Endothelial cell of umbilical vein (primary cell): ENCODE measurements at regions not wholly inside any gene's neighbourhood (a gene's known extent, or its start where the extent isn't known, plus 50 kb on each side); places are given as distances from the start of the nearest gene placed in this dataset.

Experiments
- BruUV-seq: library from RNA; stranded (reverse); fragments of 400-500 nt; replicated peaks from 2 replicates; lab custom pipeline; 2021; lab: Mats Ljungman, UMichigan
- CTCF ChIA-PET: fragments of 300-600, 350-600 bp; sonication (Branson Sonifier 250); formaldehyde crosslinking; loops from one replicate; lab custom pipeline; 2021; ENCODE audit warnings: antibody characterized with exemption, inconsistent platforms; lab: Charles Lee
- POLR2A ChIA-PET: fragments of 300-600, 350-600 bp; sonication (Branson Sonifier 250); formaldehyde crosslinking; loops from one replicate; lab custom pipeline; 2021; ENCODE audit warnings: antibody characterized with exemption, inconsistent platforms; lab: Charles Lee
- DNase-seq: peaks from one replicate; pipeline ENCODE4 v3.0.0-alpha.2; 2011; ENCODE audit warnings: low read depth, low spot score
- FAIRE-seq: peaks from 2 replicates; lab custom pipeline; 2011; peaks lifted over from hg19 to GRCh38; lab: Jason Lieb, UNC
- H2AFZ ChIP-seq: 2 replicates; pipeline ENCODE4 v1.6.0; 2012; ENCODE audit warnings: low read depth, low read length, control low read depth, inconsistent platforms
- H3K27ac ChIP-seq: 2 replicates; pipeline ENCODE4 v1.5.1; 2011; ENCODE audit warnings: low read depth, mild to moderate bottlenecking, control low read depth, low read length, moderate library complexity; ENCODE audit not compliant: insufficient read depth
- H3K27me3 ChIP-seq, 2 experiments: 2 replicates each; pipeline versions ENCODE4 v1.6.0 to v1.6.1; 2011; ENCODE audit warnings: low read length in 2 of 2, mixed read lengths in 1 of 2; ENCODE audit not compliant: control insufficient read depth in 2 of 2, insufficient read depth in 2 of 2
- H3K36me3 ChIP-seq, 2 experiments: 2 replicates in 1 of 2; 3 replicates in 1 of 2; pipeline ENCODE4 v1.5.1; 2011; ENCODE audit warnings: low read length in 2 of 2, mild to moderate bottlenecking in 1 of 2, moderate library complexity in 1 of 2; ENCODE audit not compliant: control insufficient read depth in 2 of 2, insufficient read depth in 2 of 2; ENCODE audit errors: extremely low read depth in 1 of 2
- H3K4me1 ChIP-seq: 3 replicates; pipeline ENCODE4 v1.5.1; 2011; ENCODE audit warnings: mild to moderate bottlenecking, low read length; ENCODE audit not compliant: control insufficient read depth, insufficient read depth; ENCODE audit errors: extremely low read depth
- H3K4me2 ChIP-seq: 2 replicates; pipeline ENCODE4 v1.6.1; 2011; ENCODE audit warnings: low read length, control low read depth, mixed read lengths; ENCODE audit not compliant: insufficient read depth
- H3K4me3 ChIP-seq, 3 experiments: fragments of 200-600 bp in 1 of 3; sonication (generic), shearing (Covaris generic) in 1 of 3; replicated peaks in 1 of 3; 2 replicates each; pipeline ENCODE4 v1.5.1; 2011 to 2016; ENCODE audit warnings: control low read depth in 3 of 3, low read length in 3 of 3, mild to moderate bottlenecking in 2 of 3, inconsistent platforms in 1 of 3, low read depth in 1 of 3, moderate library complexity in 1 of 3; ENCODE audit not compliant: insufficient read depth in 1 of 3
- H3K79me2 ChIP-seq: 2 replicates; pipeline ENCODE4 v1.6.0; 2012; ENCODE audit warnings: low read length, inconsistent platforms; ENCODE audit not compliant: control insufficient read depth, insufficient read depth
- H3K9ac ChIP-seq: replicated peaks from 2 replicates; pipeline ENCODE3; 2011; ENCODE audit warnings: low read length, control low read depth; ENCODE audit not compliant: insufficient read depth; ENCODE audit errors: extremely low read depth
- H3K9me1 ChIP-seq: replicated peaks from 3 replicates; pipeline ENCODE4 v1.6.0; 2011; ENCODE audit warnings: mild to moderate bottlenecking, low read length; ENCODE audit not compliant: control insufficient read depth, insufficient read depth; ENCODE audit errors: extremely low read depth
- H3K9me3 ChIP-seq: replicated peaks from 2 replicates; pipeline ENCODE4 v1.5.1; 2012; ENCODE audit warnings: low read length, inconsistent platforms; ENCODE audit not compliant: control insufficient read depth, insufficient read depth
- H4K20me1 ChIP-seq: replicated peaks from 2 replicates; pipeline ENCODE3; 2011; ENCODE audit warnings: mild to moderate bottlenecking, low read length; ENCODE audit not compliant: control insufficient read depth, insufficient read depth; ENCODE audit errors: extremely low read depth
- CTCF ChIP-seq, 2 donors: IDR thresholded peaks; 1 replicate in 1 of 2; 2 replicates in 1 of 2; pipeline ENCODE4 v1.5.1; 2011; ENCODE audit warnings: low read length in 2 of 2, mild to moderate bottlenecking in 2 of 2, moderate library complexity in 2 of 2, control low read depth in 1 of 2, inconsistent platforms in 1 of 2, low read depth in 1 of 2; ENCODE audit not compliant: insufficient read depth in 1 of 2; ENCODE audit errors: extremely low read depth in 1 of 2
- EZH2 ChIP-seq: IDR thresholded peaks from 2 replicates; pipeline ENCODE4 v1.6.1; 2012; ENCODE audit warnings: borderline replicate concordance, low read depth, mild to moderate bottlenecking, moderate library complexity, low read length, inconsistent platforms; ENCODE audit not compliant: severe bottlenecking
- FOS ChIP-seq: IDR thresholded peaks from 2 replicates; pipeline ENCODE4 v1.6.1; 2011; ENCODE audit warnings: mild to moderate bottlenecking, low read length, moderate library complexity, borderline replicate concordance; ENCODE audit not compliant: insufficient read depth
- GATA2 ChIP-seq: IDR thresholded peaks from 2 replicates; pipeline ENCODE4 v1.7.0; 2011; ENCODE audit warnings: low read depth, mild to moderate bottlenecking, moderate library complexity, mixed read lengths, low read length; ENCODE audit not compliant: insufficient read length, insufficient read depth
- JUN ChIP-seq: IDR thresholded peaks from 2 replicates; pipeline ENCODE4 v1.6.1; 2011; ENCODE audit warnings: borderline replicate concordance, low read depth; ENCODE audit not compliant: insufficient read length, insufficient read depth
- MYC ChIP-seq: IDR thresholded peaks from one replicate; pipeline ENCODE4 v1.6.1; 2011; ENCODE audit warnings: mild to moderate bottlenecking, low read depth, low read length
- POLR2A ChIP-seq: IDR thresholded peaks from 2 replicates; pipeline ENCODE4 v1.6.1; 2012; ENCODE audit warnings: low read depth, mild to moderate bottlenecking, control low read depth, low read length
- POLR2AphosphoS5 ChIP-seq: IDR thresholded peaks from 2 replicates; pipeline ENCODE4 v1.6.1; 2012; ENCODE audit warnings: low read depth, mild to moderate bottlenecking, control low read depth, low read length, moderate library complexity; ENCODE audit not compliant: insufficient read depth
- dilution Hi-C: fragments of 300-500 bp; cut with MboI; formaldehyde crosslinking; loops from one replicate; pipeline ENCODE4 v1.15.0; 2019; ENCODE audit warnings: low sequenced_read_pairs; ENCODE audit not compliant: extremely low pct_ligation_motif_present
- intact Hi-C: fragments of 100-400 bp; cut with micrococcal nuclease; formaldehyde crosslinking; loops from one replicate; pipeline ENCODE4 v1.10.0; 2022
- TF ChIP-seq, protein P1 (sequence below): IDR thresholded peaks from 2 replicates; pipeline ENCODE4 v1.6.1; 2011; ENCODE audit not compliant: insufficient read depth, insufficient read length

GRCh38 chr4:163806653-163807052, 312.2 kb downstream of the TMA16 start:
- DNase-seq: no peak
- CTCF ChIA-PET: no interaction called here
- no peaks in the 10 kb centered on the region for H3K27me3 ChIP-seq
- dilution Hi-C loops (no loop called here), intact Hi-C loops (no loop called here)
- H3K9me1 ChIP-seq: no peaks in the 10 kb centered on the region
- H3K9me3 ChIP-seq: no peaks in the 10 kb centered on the region
- FAIRE-seq: no peak
- H3K4me2 ChIP-seq: no peak overlapping the region
- H3K4me3 ChIP-seq: no peak overlapping the region
- no TSS peak for BruUV-seq
- no peak overlapping the region for H3K27ac ChIP-seq
- H3K9ac ChIP-seq: no peak overlapping the region
- H3K4me1 ChIP-seq: no peaks in the 10 kb centered on the region
- H3K36me3 ChIP-seq: no peaks in the 10 kb centered on the region
- POLR2A ChIA-PET: no interaction called here
- TF ChIP-seq, protein P1, sequence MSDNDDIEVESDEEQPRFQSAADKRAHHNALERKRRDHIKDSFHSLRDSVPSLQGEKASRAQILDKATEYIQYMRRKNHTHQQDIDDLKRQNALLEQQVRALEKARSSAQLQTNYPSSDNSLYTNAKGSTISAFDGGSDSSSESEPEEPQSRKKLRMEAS: no peak
- TF ChIP-seq CTCF (IDR thresholded peaks at IDR 0.05; ENCODE audit: extremely low read depth in 1 of 2, insufficient read depth in 1 of 2, low read depth in 1 of 2, low read length in 2 of 2): no peak
- TF ChIP-seq POLR2A: no peak
- no peak for TF ChIP-seq FOS
- no peak for TF ChIP-seq JUN
- TF ChIP-seq POLR2AphosphoS5: no peak
- no peak for TF ChIP-seq GATA2
- TF ChIP-seq EZH2: no peak
- TF ChIP-seq MYC: no peak
- H4K20me1 ChIP-seq: no peaks in the 10 kb centered on the region
- H3K79me2 ChIP-seq: no peaks in the 10 kb centered on the region
- H2AFZ ChIP-seq: no peak overlapping the region
